AG04450 (cell line): ENCODE measurements at regions not wholly inside any gene's neighbourhood (a gene's known extent, or its start where the extent isn't known, plus 50 kb on each side); places are given as distances from the start of the nearest gene placed in this dataset.

Experiments
- CTCF ChIA-PET: fragments of 300-600, 350-600 bp; formaldehyde crosslinking; extraction: SDS; loops from one replicate; lab custom pipeline; 2022; ENCODE audit warnings: antibody characterized with exemption, inconsistent platforms; lab: Charles Lee
- POLR2A ChIA-PET: fragments of 350-600 bp; formaldehyde crosslinking; extraction: SDS; loops from one replicate; lab custom pipeline; 2021; ENCODE audit warnings: antibody characterized with exemption, inconsistent platforms; lab: Yijun Ruan, JAX
- DNase-seq: peaks from one replicate; pipeline ENCODE4 v3.0.0-alpha.2; 2011; ENCODE audit warnings: low read depth, low spot score
- H3K27ac ChIP-seq: one replicate; pipeline ENCODE4 v1.5.1; 2012; ENCODE audit warnings: low read depth, low read length, control low read depth
- H3K27me3 ChIP-seq: one replicate; pipeline ENCODE4 v1.6.0; 2012; ENCODE audit warnings: low read length; ENCODE audit not compliant: control insufficient read depth, insufficient read depth
- H3K4me3 ChIP-seq: 2 replicates; pipeline ENCODE4 v1.5.1; 2011; ENCODE audit warnings: mild to moderate bottlenecking, low read depth, low read length, control low read depth
- H3K9me3 ChIP-seq: 2 replicates; pipeline ENCODE4 v1.5.1; 2012; ENCODE audit warnings: low read length; ENCODE audit not compliant: control insufficient read depth, insufficient read depth
- CTCF ChIP-seq: IDR thresholded peaks from 2 replicates; pipeline ENCODE4 v1.5.1; 2011; ENCODE audit warnings: low read depth, low read length, control low read depth, inconsistent platforms

- TF ChIP-seq CTCF, result no peak
- CTCF ChIA-PET, result interaction anchor here (0.6 to 1.7 kb wide), 2 partner anchors 19 to 25 kb away, joined by 3 to 7 read pairs; no protein-coding TSS in a partner anchor
- Histone ChIP-seq H3K27me3 (no peaks in the 10 kb centered on the region), H3K27ac (no peak overlapping the region), H3K4me3 (no peak overlapping the region), H3K9me3 (no peaks in the 10 kb centered on the region)
- no peak for DNase-seq
- POLR2A ChIA-PET, result no interaction called here
Observed at GRCh38 chr1:217021400-217021799, 298.2 kb upstream of the ESRRG start.

- TF ChIP-seq CTCF, result no peak
- Histone ChIP-seq H3K27ac (no peak overlapping the region), H3K27me3 (no peaks in the 10 kb centered on the region), H3K4me3 (no peak overlapping the region), H3K9me3 (no peaks in the 10 kb centered on the region)
- no peak for DNase-seq
- CTCF ChIA-PET, result no interaction called here
- POLR2A ChIA-PET, result no interaction called here
Observed at GRCh38 chr1:217019475-217019874, 296.2 kb upstream of the ESRRG start.

GRCh38 chr1:217018648-217019047 lies 295.4 kb upstream of the ESRRG start:
- Histone ChIP-seq H3K4me3 (no peak overlapping the region), H3K27ac (no peak overlapping the region), H3K27me3 (no peaks in the 10 kb centered on the region), H3K9me3 (no peaks in the 10 kb centered on the region)
- no peak for DNase-seq
- POLR2A ChIA-PET, result no interaction called here
- CTCF ChIA-PET, result no interaction called here
- TF ChIP-seq CTCF, result no peak

GRCh38 chr1:217017165-217017564 lies 293.9 kb upstream of the ESRRG start:
- DNase-seq, result no peak
- ChIA-PET CTCF (no interaction called here), POLR2A (no interaction called here)
- Histone ChIP-seq H3K27ac (no peak overlapping the region), H3K27me3 (no peaks in the 10 kb centered on the region), H3K4me3 (no peak overlapping the region), H3K9me3 (no peaks in the 10 kb centered on the region)
- TF ChIP-seq CTCF, result no peak

GRCh38 chr1:217014066-217014465 lies 290.8 kb upstream of the ESRRG start:
- ChIA-PET POLR2A (no interaction called here), CTCF (no interaction called here)
- Histone ChIP-seq H3K4me3 (no peak overlapping the region), H3K27ac (no peak overlapping the region), H3K9me3 (no peaks in the 10 kb centered on the region), H3K27me3 (no peaks in the 10 kb centered on the region)
- no peak for DNase-seq
- no peak for TF ChIP-seq CTCF
